Mammary epithelial cell (primary cell): ENCODE measurements at regions not wholly inside any gene's neighbourhood (a gene's known extent, or its start where the extent isn't known, plus 50 kb on each side); places are given as distances from the start of the nearest gene placed in this dataset.
"Not testable (repeated sequence)": the region's sequence is repeated elsewhere in the genome, so short reads cannot be mapped to it uniquely, and the experiment has no call there.

ENCODE experiments used
- EZH2 ChIP-seq: IDR thresholded peaks from 2 replicates; pipeline ENCODE4 v1.6.1; 2012; ENCODE audit warnings: low read length, inconsistent platforms, borderline replicate concordance
- TF ChIP-seq, protein P1 (sequence below), 2 donors: IDR thresholded peaks in 1 of 2; conservative IDR thresholded peaks in 1 of 2; 2 replicates each; pipeline ENCODE4 v1.5.1; 2011 to 2012; ENCODE audit warnings: inconsistent platforms in 2 of 2, low read length in 2 of 2, mild to moderate bottlenecking in 2 of 2, control low read depth in 1 of 2, low read depth in 1 of 2; ENCODE audit not compliant: insufficient read depth in 1 of 2; ENCODE audit errors: extremely low read depth in 1 of 2

DNA sequence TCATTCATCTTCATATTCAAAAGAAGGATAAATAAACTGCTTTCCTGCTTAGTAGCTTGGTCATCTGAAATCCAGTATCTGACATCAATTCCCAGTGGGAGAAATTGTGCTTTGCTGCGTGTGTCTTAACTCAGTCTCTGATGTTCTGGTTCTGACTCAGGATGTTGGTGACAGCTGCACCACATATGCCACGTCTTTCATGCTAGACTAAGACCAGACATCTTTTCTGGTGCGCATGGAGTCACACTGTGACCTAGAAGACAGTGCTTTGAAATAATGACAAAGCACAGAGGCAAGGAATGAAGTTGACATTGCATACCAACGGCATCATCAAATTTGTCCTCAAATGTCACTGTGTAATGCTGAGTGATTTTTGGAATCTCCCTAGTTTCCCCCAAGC lies 308.8 kb upstream of the PLGLB1 start:
- TF ChIP-seq, protein P1, sequence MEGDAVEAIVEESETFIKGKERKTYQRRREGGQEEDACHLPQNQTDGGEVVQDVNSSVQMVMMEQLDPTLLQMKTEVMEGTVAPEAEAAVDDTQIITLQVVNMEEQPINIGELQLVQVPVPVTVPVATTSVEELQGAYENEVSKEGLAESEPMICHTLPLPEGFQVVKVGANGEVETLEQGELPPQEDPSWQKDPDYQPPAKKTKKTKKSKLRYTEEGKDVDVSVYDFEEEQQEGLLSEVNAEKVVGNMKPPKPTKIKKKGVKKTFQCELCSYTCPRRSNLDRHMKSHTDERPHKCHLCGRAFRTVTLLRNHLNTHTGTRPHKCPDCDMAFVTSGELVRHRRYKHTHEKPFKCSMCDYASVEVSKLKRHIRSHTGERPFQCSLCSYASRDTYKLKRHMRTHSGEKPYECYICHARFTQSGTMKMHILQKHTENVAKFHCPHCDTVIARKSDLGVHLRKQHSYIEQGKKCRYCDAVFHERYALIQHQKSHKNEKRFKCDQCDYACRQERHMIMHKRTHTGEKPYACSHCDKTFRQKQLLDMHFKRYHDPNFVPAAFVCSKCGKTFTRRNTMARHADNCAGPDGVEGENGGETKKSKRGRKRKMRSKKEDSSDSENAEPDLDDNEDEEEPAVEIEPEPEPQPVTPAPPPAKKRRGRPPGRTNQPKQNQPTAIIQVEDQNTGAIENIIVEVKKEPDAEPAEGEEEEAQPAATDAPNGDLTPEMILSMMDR (conservative IDR thresholded peaks at IDR 0.05 in 1 of 2, IDR thresholded peaks at IDR 0.05 in 1 of 2; ENCODE audit: extremely low read depth in 1 of 2, insufficient read depth in 1 of 2, low read depth in 1 of 2, low read length in 2 of 2): not testable (repeated sequence)
- not testable (repeated sequence) for TF ChIP-seq EZH2
